HCT116 (cell line): ENCODE measurements at regions not wholly inside any gene's neighbourhood (a gene's known extent, or its start where the extent isn't known, plus 50 kb on each side); places are given as distances from the start of the nearest gene placed in this dataset.
"Not testable (repeated sequence)": the region's sequence is repeated elsewhere in the genome, so short reads cannot be mapped to it uniquely, and the experiment has no call there.

Source experiments
- CEBPB ChIP-seq: IDR thresholded peaks from 2 replicates; pipeline ENCODE4 v1.6.1; 2012; ENCODE audit warnings: low read depth
- CTCF ChIP-seq, 3 experiments: fragments of 200-600 bp in 1 of 3; sonication (generic) in 1 of 3; IDR thresholded peaks in 2 of 3; conservative IDR thresholded peaks in 1 of 3; 2 replicates each; pipeline ENCODE4 v1.5.1; 2012 to 2017; ENCODE audit warnings: low read depth in 2 of 3, low read length in 2 of 3, antibody characterized with exemption in 1 of 3, borderline replicate concordance in 1 of 3, control low read depth in 1 of 3, mild to moderate bottlenecking in 1 of 3, mixed read lengths in 1 of 3, mixed run types in 1 of 3, moderate library complexity in 1 of 3; ENCODE audit not compliant: insufficient read depth in 1 of 3
- EZH2 ChIP-seq: fragments of 200-600 bp; sonication (generic); IDR thresholded peaks from 2 replicates; pipeline ENCODE4 v1.6.1; 2017; ENCODE audit warnings: antibody characterized with exemption, mixed run types
- EZH2phosphoT487 ChIP-seq: fragments of 200-600 bp; IDR thresholded peaks from 2 replicates; pipeline ENCODE4 v1.6.1; 2018; ENCODE audit warnings: antibody characterized with exemption, borderline replicate concordance
- POLR2A ChIP-seq: IDR thresholded peaks from 2 replicates; pipeline ENCODE4 v1.7.0; 2011; ENCODE audit warnings: borderline replicate concordance; ENCODE audit not compliant: insufficient read depth, insufficient read length; ENCODE audit errors: extremely low read depth
- RAD21 ChIP-seq: IDR thresholded peaks from 2 replicates; pipeline ENCODE4 v1.6.1; 2012; ENCODE audit warnings: low read depth, mild to moderate bottlenecking
- SP1 ChIP-seq: IDR thresholded peaks from 2 replicates; pipeline ENCODE4 v1.6.1; 2012; ENCODE audit warnings: low read depth
- ZFX ChIP-seq: fragments of 450-650 bp; IDR thresholded peaks from 2 replicates; pipeline ENCODE4 v1.6.1; 2017

DNA sequence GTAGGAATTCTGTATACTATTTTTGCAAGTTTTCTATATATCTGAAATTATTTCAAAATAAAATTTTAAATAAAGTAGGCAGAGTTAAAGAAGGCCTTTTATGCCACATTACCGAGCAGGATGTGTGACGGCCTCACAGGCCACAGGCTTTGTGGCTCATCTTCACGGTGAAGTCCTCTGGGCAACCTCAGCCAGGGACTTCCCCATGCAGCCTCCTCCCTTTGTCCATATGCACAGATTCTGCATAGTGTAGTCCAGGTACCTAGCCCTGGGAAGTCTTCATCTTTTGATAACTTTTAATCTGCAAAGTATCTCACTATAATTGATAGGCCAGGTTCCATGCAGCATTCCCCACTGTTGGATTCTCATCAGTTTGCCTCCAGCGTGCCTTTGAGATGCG, 62.8 kb downstream of the ARHGAP11B start:
- TF ChIP-seq RAD21; EZH2; CTCF (IDR thresholded peaks at IDR 0.05 in 2 of 3, conservative IDR thresholded peaks at IDR 0.05 in 1 of 3; ENCODE audit: borderline replicate concordance in 1 of 3, insufficient read depth in 1 of 3, low read depth in 2 of 3, low read length in 2 of 3); POLR2A; SP1; ZFX; EZH2phosphoT487; CEBPB: not testable (repeated sequence)
